ENCODE measurements at regions not wholly inside any gene's neighbourhood (a gene's known extent, or its start where the extent isn't known, plus 50 kb on each side); places are given as distances from the start of the nearest gene placed in this dataset.

DNA sequence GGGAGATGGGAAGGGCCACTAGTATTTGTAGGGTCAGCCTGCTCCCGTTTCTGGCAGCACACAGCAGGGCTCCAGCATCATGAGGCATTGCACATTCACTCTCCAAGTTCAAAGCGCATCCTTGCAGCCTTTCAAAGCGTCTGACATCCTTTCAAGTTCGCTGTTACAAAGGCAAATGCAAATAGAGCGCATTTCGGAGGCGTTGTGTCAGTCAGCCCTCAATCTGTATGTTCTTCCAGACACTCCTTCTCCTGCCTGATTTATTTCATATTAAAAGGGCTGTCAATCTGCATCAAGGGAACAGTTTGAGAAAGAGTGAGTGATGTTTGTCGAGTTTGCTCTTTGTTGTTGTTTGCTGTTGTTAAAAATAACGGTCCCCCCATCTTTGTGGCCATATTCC lies 188.5 kb downstream of the SNX10 start:
- peaks cover 3% of the 10 kb centered on the region for H3K9me3 Mint-ChIP-seq (ENCODE audit: low read depth)
- no peak for DNase-seq (ENCODE audit: low spot score)
- no peak overlapping the region for H3K27ac Mint-ChIP-seq (ENCODE audit: unreplicated experiment)
- H3K27me3 Mint-ChIP-seq (ENCODE audit: low read depth): peaks cover 16% of the 10 kb centered on the region
- no peaks in the 10 kb centered on the region for H3K4me1 Mint-ChIP-seq (ENCODE audit: low read depth)
- no peak for TF ChIP-seq CTCF (IDR thresholded peaks at IDR 0.05)
- H3K4me3 Mint-ChIP-seq (ENCODE audit: unreplicated experiment): no peak overlapping the region
- no peaks in the 10 kb centered on the region for H3K36me3 Mint-ChIP-seq (ENCODE audit: low read depth)

- peaks cover 3% of the 10 kb centered on the region for H3K9me3 Mint-ChIP-seq (ENCODE audit: low read depth)
- H3K27ac Mint-ChIP-seq (ENCODE audit: unreplicated experiment): no peak overlapping the region
- no peak for DNase-seq (ENCODE audit: low spot score)
- H3K4me3 Mint-ChIP-seq (ENCODE audit: unreplicated experiment): no peak overlapping the region
- peaks cover 13% of the 10 kb centered on the region for H3K27me3 Mint-ChIP-seq (ENCODE audit: low read depth)
- no peaks in the 10 kb centered on the region for H3K36me3 Mint-ChIP-seq (ENCODE audit: low read depth)
- TF ChIP-seq CTCF (IDR thresholded peaks at IDR 0.05): no peak
- no peaks in the 10 kb centered on the region for H3K4me1 Mint-ChIP-seq (ENCODE audit: low read depth)
These were observed 191.3 kb downstream of the SNX10 start for GRCh38 chr7:26482927-26483326.

GRCh38 chr7:26483843-26484242 lies 192.2 kb downstream of the SNX10 start:
- TF ChIP-seq CTCF (IDR thresholded peaks at IDR 0.05): no peak
- H3K27me3 Mint-ChIP-seq (ENCODE audit: low read depth): peaks cover 15% of the 10 kb centered on the region
- H3K27ac Mint-ChIP-seq (ENCODE audit: unreplicated experiment): no peak overlapping the region
- no peaks in the 10 kb centered on the region for H3K36me3 Mint-ChIP-seq (ENCODE audit: low read depth)
- no peak overlapping the region for H3K4me3 Mint-ChIP-seq (ENCODE audit: unreplicated experiment)
- peaks cover 3% of the 10 kb centered on the region for H3K9me3 Mint-ChIP-seq (ENCODE audit: low read depth)
- no peak for DNase-seq (ENCODE audit: low spot score)
- H3K4me1 Mint-ChIP-seq (ENCODE audit: low read depth): no peaks in the 10 kb centered on the region

GRCh38 chr7:26485367-26485934 lies 193.8 kb downstream of the SNX10 start:
- Mint-ChIP-seq H3K4me3 (ENCODE audit: unreplicated experiment) (no peak overlapping the region), H3K27ac (ENCODE audit: unreplicated experiment) (no peak overlapping the region), H3K9me3 (ENCODE audit: low read depth) (peaks cover 3% of the 10 kb centered on the region), H3K4me1 (ENCODE audit: low read depth) (no peaks in the 10 kb centered on the region), H3K36me3 (ENCODE audit: low read depth) (no peaks in the 10 kb centered on the region), H3K27me3 (ENCODE audit: low read depth) (peaks cover 15% of the 10 kb centered on the region)
- DNase-seq (ENCODE audit: low spot score): no peak
- TF ChIP-seq CTCF (IDR thresholded peaks at IDR 0.05): no peak

GRCh38 chr7:26486153-26486552 lies 194.5 kb downstream of the SNX10 start:
- peaks cover 3% of the 10 kb centered on the region for H3K9me3 Mint-ChIP-seq (ENCODE audit: low read depth)
- H3K27me3 Mint-ChIP-seq (ENCODE audit: low read depth): peaks cover 13% of the 10 kb centered on the region
- no peak for DNase-seq (ENCODE audit: low spot score)
- H3K4me3 Mint-ChIP-seq (ENCODE audit: unreplicated experiment): no peak overlapping the region
- no peak overlapping the region for H3K27ac Mint-ChIP-seq (ENCODE audit: unreplicated experiment)
- H3K36me3 Mint-ChIP-seq (ENCODE audit: low read depth): no peaks in the 10 kb centered on the region
- H3K4me1 Mint-ChIP-seq (ENCODE audit: low read depth): no peaks in the 10 kb centered on the region
- TF ChIP-seq CTCF (IDR thresholded peaks at IDR 0.05): no peak

Data from chondrocyte (in vitro differentiated cells).